ENCODE measurements at regions not wholly inside any gene's neighbourhood (a gene's known extent, or its start where the extent isn't known, plus 50 kb on each side); places are given as distances from the start of the nearest gene placed in this dataset.

DNA sequence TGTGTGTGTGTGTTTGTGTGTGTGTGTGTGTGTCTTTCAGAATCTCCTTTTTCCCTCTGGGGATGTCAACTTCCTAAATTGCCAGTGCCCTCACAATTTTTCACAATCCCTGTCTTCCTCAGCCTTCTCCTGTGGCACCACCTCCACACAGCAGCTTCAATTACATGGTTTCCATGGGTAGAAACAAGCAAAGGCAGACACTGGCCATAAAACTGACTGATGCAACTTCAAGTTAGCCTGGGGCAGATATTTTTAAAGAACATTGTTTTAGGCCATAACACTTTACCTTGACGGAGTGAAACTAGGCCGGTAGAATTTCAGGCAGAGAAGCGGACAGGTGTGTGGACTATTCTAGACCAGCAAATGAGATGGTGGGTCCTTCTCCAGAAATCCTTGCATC is 405.8 kb upstream of the SUCLG2 start:
- no TSS peak for BruUV-seq (replicated peaks)
- FAIRE-seq (no peak), DNase-seq (ENCODE audit: low read depth, low spot score) (no peak)
- no peaks in the 10 kb centered on the region for H4K20me1 ChIP-seq (replicated peaks; ENCODE audit: control insufficient read depth, extremely low read depth, insufficient read depth, low read length)
- H2AFZ ChIP-seq (ENCODE audit: low read depth, low read length) = no peak overlapping the region
- H3K27ac ChIP-seq (ENCODE audit: insufficient read depth, low read depth, low read length) = no peak overlapping the region
- H3K9me3 ChIP-seq (replicated peaks; ENCODE audit: control insufficient read depth, insufficient read depth, low read length) = no peaks in the 10 kb centered on the region
- H3K79me2 ChIP-seq (ENCODE audit: control insufficient read depth, insufficient read depth, low read length) = no peaks in the 10 kb centered on the region
- H3K4me1 ChIP-seq (ENCODE audit: control insufficient read depth, extremely low read depth, insufficient read depth, low read length) = no peaks in the 10 kb centered on the region
- intact Hi-C loops (cut with micrococcal nuclease) = no loop called here
- H3K4me3 ChIP-seq (replicated peaks in 1 of 3; ENCODE audit: insufficient read depth in 1 of 3, low read depth in 1 of 3, low read length in 3 of 3) = no peak overlapping the region
- H3K4me2 ChIP-seq (ENCODE audit: insufficient read depth, low read length) = no peak overlapping the region
- no peak for TF ChIP-seq POLR2AphosphoS5 (IDR thresholded peaks at IDR 0.05; ENCODE audit: insufficient read depth, low read depth, low read length)
- no peak for TF ChIP-seq MYC (IDR thresholded peaks at IDR 0.05; ENCODE audit: low read depth, low read length)
- TF ChIP-seq, protein P1, sequence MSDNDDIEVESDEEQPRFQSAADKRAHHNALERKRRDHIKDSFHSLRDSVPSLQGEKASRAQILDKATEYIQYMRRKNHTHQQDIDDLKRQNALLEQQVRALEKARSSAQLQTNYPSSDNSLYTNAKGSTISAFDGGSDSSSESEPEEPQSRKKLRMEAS (IDR thresholded peaks at IDR 0.05; ENCODE audit: insufficient read depth, insufficient read length) = no peak
- no peak for TF ChIP-seq EZH2 (IDR thresholded peaks at IDR 0.05; ENCODE audit: borderline replicate concordance, low read depth, low read length, severe bottlenecking)
- no peak for TF ChIP-seq JUN (IDR thresholded peaks at IDR 0.05; ENCODE audit: borderline replicate concordance, insufficient read depth, insufficient read length, low read depth)
- no peak for TF ChIP-seq FOS (IDR thresholded peaks at IDR 0.05; ENCODE audit: borderline replicate concordance, insufficient read depth, low read length)
- dilution Hi-C loops (cut with MboI; ENCODE audit: extremely low pct_ligation_motif_present, low sequenced_read_pairs) = no loop called here
- H3K27me3 ChIP-seq (ENCODE audit: control insufficient read depth in 2 of 2, insufficient read depth in 2 of 2, low read length in 2 of 2) = no peaks in the 10 kb centered on the region
- no peak overlapping the region for H3K9ac ChIP-seq (replicated peaks; ENCODE audit: extremely low read depth, insufficient read depth, low read length)
- POLR2A ChIA-PET = no interaction called here
- no peaks in the 10 kb centered on the region for H3K36me3 ChIP-seq (ENCODE audit: control insufficient read depth in 2 of 2, extremely low read depth in 1 of 2, insufficient read depth in 2 of 2, low read length in 2 of 2)
- CTCF ChIA-PET = interaction anchor here (1.5 kb wide), 1 partner anchor 8 kb away, joined by 3 read pairs; no protein-coding TSS in a partner anchor
- H3K9me1 ChIP-seq (replicated peaks; ENCODE audit: control insufficient read depth, extremely low read depth, insufficient read depth, low read length) = no peaks in the 10 kb centered on the region

DNA sequence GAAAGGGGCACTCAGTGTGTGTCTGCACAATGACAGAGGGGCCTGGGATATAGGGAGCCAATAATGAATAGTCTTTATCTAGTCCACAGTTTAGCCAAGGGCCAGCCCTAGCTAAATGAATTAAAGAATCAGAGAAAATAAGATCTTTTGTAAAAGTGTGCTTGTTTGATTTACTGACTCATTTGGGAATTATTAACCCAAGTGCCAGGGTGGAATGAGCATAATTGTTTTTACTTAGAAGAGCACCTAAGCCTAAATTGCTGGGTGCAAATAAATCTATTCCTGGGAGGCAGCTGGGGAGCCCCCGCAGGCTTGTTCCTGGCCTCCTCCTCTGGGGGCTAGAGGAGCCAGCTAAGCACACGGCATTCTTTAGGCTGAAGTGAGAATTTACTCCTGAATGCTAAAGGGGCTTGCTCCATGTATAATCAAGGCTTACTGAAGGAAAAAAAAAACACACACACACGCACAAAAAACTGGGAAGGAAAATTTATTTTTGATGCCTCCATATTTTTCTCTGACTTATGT is 405.3 kb upstream of the SUCLG2 start:
- intact Hi-C loops (cut with micrococcal nuclease) = no loop called here
- Histone ChIP-seq H3K36me3 (ENCODE audit: control insufficient read depth in 2 of 2, extremely low read depth in 1 of 2, insufficient read depth in 2 of 2, low read length in 2 of 2) (no peaks in the 10 kb centered on the region), H4K20me1 (replicated peaks; ENCODE audit: control insufficient read depth, extremely low read depth, insufficient read depth, low read length) (no peaks in the 10 kb centered on the region), H3K79me2 (ENCODE audit: control insufficient read depth, insufficient read depth, low read length) (no peaks in the 10 kb centered on the region), H2AFZ (ENCODE audit: low read depth, low read length) (no peak overlapping the region), H3K9me1 (replicated peaks; ENCODE audit: control insufficient read depth, extremely low read depth, insufficient read depth, low read length) (no peaks in the 10 kb centered on the region), H3K27me3 (ENCODE audit: control insufficient read depth in 2 of 2, insufficient read depth in 2 of 2, low read length in 2 of 2) (no peaks in the 10 kb centered on the region), H3K9ac (replicated peaks; ENCODE audit: extremely low read depth, insufficient read depth, low read length) (no peak overlapping the region), H3K9me3 (replicated peaks; ENCODE audit: control insufficient read depth, insufficient read depth, low read length) (no peaks in the 10 kb centered on the region), H3K4me3 (replicated peaks in 1 of 3; ENCODE audit: insufficient read depth in 1 of 3, low read depth in 1 of 3, low read length in 3 of 3) (no peak overlapping the region), H3K27ac (ENCODE audit: insufficient read depth, low read depth, low read length) (no peak overlapping the region), H3K4me1 (ENCODE audit: control insufficient read depth, extremely low read depth, insufficient read depth, low read length) (no peaks in the 10 kb centered on the region), H3K4me2 (ENCODE audit: insufficient read depth, low read length) (no peak overlapping the region)
- POLR2A ChIA-PET = no interaction called here
- DNase-seq (ENCODE audit: low read depth, low spot score) (no peak), FAIRE-seq (no peak)
- CTCF ChIA-PET = no interaction called here
- dilution Hi-C loops (cut with MboI; ENCODE audit: extremely low pct_ligation_motif_present, low sequenced_read_pairs) = no loop called here
- no TSS peak for BruUV-seq (replicated peaks)
- TF ChIP-seq JUN (IDR thresholded peaks at IDR 0.05; ENCODE audit: borderline replicate concordance, insufficient read depth, insufficient read length, low read depth) (no peak), FOS (IDR thresholded peaks at IDR 0.05; ENCODE audit: borderline replicate concordance, insufficient read depth, low read length) (no peak), GATA2 (IDR thresholded peaks at IDR 0.05; ENCODE audit: insufficient read depth, insufficient read length, low read depth, low read length) (no peak), POLR2A (IDR thresholded peaks at IDR 0.05; ENCODE audit: low read depth, low read length) (no peak), MYC (IDR thresholded peaks at IDR 0.05; ENCODE audit: low read depth, low read length) (no peak)
- TF ChIP-seq, protein P2, sequence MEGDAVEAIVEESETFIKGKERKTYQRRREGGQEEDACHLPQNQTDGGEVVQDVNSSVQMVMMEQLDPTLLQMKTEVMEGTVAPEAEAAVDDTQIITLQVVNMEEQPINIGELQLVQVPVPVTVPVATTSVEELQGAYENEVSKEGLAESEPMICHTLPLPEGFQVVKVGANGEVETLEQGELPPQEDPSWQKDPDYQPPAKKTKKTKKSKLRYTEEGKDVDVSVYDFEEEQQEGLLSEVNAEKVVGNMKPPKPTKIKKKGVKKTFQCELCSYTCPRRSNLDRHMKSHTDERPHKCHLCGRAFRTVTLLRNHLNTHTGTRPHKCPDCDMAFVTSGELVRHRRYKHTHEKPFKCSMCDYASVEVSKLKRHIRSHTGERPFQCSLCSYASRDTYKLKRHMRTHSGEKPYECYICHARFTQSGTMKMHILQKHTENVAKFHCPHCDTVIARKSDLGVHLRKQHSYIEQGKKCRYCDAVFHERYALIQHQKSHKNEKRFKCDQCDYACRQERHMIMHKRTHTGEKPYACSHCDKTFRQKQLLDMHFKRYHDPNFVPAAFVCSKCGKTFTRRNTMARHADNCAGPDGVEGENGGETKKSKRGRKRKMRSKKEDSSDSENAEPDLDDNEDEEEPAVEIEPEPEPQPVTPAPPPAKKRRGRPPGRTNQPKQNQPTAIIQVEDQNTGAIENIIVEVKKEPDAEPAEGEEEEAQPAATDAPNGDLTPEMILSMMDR (IDR thresholded peaks at IDR 0.05; ENCODE audit: extremely low read depth in 1 of 2, insufficient read depth in 1 of 2, low read depth in 1 of 2, low read length in 2 of 2) = no peak

All from endothelial cell of umbilical vein (primary cell).